ENCODE measurements at regions not wholly inside any gene's neighbourhood (a gene's known extent, or its start where the extent isn't known, plus 50 kb on each side); places are given as distances from the start of the nearest gene placed in this dataset.

GRCh38 chr20:39745380-39745779, 783.2 kb downstream of the DHX35 start:
- TF ChIP-seq ZFP41 (tag by site-specific recombination; IDR thresholded peaks at IDR 0.05; ENCODE audit: borderline replicate concordance): no peak
- no peak for TF ChIP-seq ZNF292 (tag by site-specific recombination; IDR thresholded peaks at IDR 0.05; ENCODE audit: borderline replicate concordance, low read depth)
- no peak for TF ChIP-seq CTCF (tag by site-specific recombination; IDR thresholded peaks at IDR 0.05)
- no peak for TF ChIP-seq ZNF785 (tag by site-specific recombination; IDR thresholded peaks at IDR 0.05)
- TF ChIP-seq ZBTB11 (tag by site-specific recombination; conservative IDR thresholded peaks at IDR 0.05; ENCODE audit: low read depth): no peak
- no peak for TF ChIP-seq ZNF610 (tag by site-specific recombination; IDR thresholded peaks at IDR 0.05; ENCODE audit: borderline replicate concordance)
- no peak for TF ChIP-seq ZNF121 (tag by site-specific recombination; IDR thresholded peaks at IDR 0.05)
- TF ChIP-seq ZNF274 (IDR thresholded peaks at IDR 0.05; ENCODE audit: low read length): no peak
- TF ChIP-seq ZNF274 (tag by site-specific recombination; IDR thresholded peaks at IDR 0.05; ENCODE audit: borderline replicate concordance): no peak
- TF ChIP-seq ZNF140 (tag by site-specific recombination; IDR thresholded peaks at IDR 0.05): no peak

Data from HEK293 (cell line).